ENCODE measurements at regions not wholly inside any gene's neighbourhood (a gene's known extent, or its start where the extent isn't known, plus 50 kb on each side); places are given as distances from the start of the nearest gene placed in this dataset.

DNA sequence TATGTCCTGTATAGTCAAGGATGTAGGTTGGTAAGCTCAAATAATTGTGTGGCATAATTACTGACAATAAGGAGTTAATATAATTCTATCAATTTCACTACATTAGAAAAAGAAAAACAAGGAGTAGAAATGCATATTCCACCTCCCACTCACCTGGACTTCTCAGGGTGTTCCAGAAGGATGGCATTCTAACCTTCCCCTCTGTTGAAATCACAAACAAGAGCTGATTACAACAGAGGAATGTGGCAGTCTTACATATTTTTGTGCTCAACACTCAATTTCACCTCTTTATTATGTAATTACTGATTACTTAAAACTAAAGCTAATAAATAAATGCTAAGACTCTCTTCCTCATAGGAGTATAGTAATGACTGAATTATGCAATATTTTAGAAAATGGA is 745.3 kb downstream of the DTWD2 start:
- TF ChIP-seq, protein P1, sequence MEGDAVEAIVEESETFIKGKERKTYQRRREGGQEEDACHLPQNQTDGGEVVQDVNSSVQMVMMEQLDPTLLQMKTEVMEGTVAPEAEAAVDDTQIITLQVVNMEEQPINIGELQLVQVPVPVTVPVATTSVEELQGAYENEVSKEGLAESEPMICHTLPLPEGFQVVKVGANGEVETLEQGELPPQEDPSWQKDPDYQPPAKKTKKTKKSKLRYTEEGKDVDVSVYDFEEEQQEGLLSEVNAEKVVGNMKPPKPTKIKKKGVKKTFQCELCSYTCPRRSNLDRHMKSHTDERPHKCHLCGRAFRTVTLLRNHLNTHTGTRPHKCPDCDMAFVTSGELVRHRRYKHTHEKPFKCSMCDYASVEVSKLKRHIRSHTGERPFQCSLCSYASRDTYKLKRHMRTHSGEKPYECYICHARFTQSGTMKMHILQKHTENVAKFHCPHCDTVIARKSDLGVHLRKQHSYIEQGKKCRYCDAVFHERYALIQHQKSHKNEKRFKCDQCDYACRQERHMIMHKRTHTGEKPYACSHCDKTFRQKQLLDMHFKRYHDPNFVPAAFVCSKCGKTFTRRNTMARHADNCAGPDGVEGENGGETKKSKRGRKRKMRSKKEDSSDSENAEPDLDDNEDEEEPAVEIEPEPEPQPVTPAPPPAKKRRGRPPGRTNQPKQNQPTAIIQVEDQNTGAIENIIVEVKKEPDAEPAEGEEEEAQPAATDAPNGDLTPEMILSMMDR (IDR thresholded peaks at IDR 0.05) = no peak
- TF ChIP-seq POLR2AphosphoS5 (IDR thresholded peaks at IDR 0.05) (no peak), EP300 (IDR thresholded peaks at IDR 0.05) (no peak)
